Prostate gland (tissue), 2 donors: ENCODE measurements at regions not wholly inside any gene's neighbourhood (a gene's known extent, or its start where the extent isn't known, plus 50 kb on each side); places are given as distances from the start of the nearest gene placed in this dataset.

Experiments used
- DNase-seq: peaks from one replicate; pipeline ENCODE4 v3.0.0-alpha.2; 2019; ENCODE audit warnings: low spot score
- H3K27ac ChIP-seq, 2 donors: fragments of 200-600 bp; sonication (generic); 2 replicates each; pipeline ENCODE4 v1.5.1; 2017 to 2019
- H3K27me3 ChIP-seq: fragments of 200-600 bp; sonication (generic); replicated peaks from 2 replicates; pipeline ENCODE4 v1.5.1; 2019; ENCODE audit not compliant: insufficient read depth
- H3K36me3 ChIP-seq, 2 donors: fragments of 200-600 bp; sonication (generic); 1 replicate in 1 of 2; 2 replicates in 1 of 2; pipeline versions ENCODE4 v1.5.1 to v1.8.1; 2017 to 2019
- H3K4me1 ChIP-seq: fragments of 200-600 bp; sonication (generic); replicated peaks from 2 replicates; pipeline ENCODE4 v1.5.1; 2019
- H3K4me3 ChIP-seq, 2 donors: fragments of 200-600 bp; sonication (generic); 2 replicates each; pipeline ENCODE4 v1.5.1; 2017 to 2019
- H3K9me3 ChIP-seq: fragments of 200-600 bp; sonication (generic); 2 replicates; pipeline ENCODE4 v1.5.1; 2017
- POLR2A ChIP-seq: fragments of 450-650 bp; IDR thresholded peaks from one replicate; pipeline ENCODE4 v1.6.1; 2016; ENCODE audit warnings: antibody characterized with exemption, mild to moderate bottlenecking
- POLR2AphosphoS5 ChIP-seq: sonication (generic); formaldehyde crosslinking; IDR thresholded peaks from one replicate; pipeline ENCODE4 v1.6.1; 2017; ENCODE audit warnings: antibody characterized with exemption
- WGBS: methylation state at CpG from one replicate; pipeline ENCODE4 v1.1.5; 2018; 5-methylcytosine and 5-hydroxymethylcytosine counted together
- intact Hi-C: fragments of 100-400 bp; cut with DNase I; formaldehyde crosslinking; loops from one replicate; pipeline ENCODE4 v1.14.2; 2022
- TF ChIP-seq, protein P1 (sequence below), 4 experiments: fragments of 200-600 bp in 2 of 4; fragments of 450-650 bp in 2 of 4; sonication (generic) in 2 of 4; IDR thresholded peaks; 1 replicate in 3 of 4; 2 replicates in 1 of 4; pipeline ENCODE4 v1.5.1; 2016 to 2019; ENCODE audit warnings: antibody characterized with exemption in 4 of 4, mild to moderate bottlenecking in 2 of 4, moderate library complexity in 2 of 4

DNA sequence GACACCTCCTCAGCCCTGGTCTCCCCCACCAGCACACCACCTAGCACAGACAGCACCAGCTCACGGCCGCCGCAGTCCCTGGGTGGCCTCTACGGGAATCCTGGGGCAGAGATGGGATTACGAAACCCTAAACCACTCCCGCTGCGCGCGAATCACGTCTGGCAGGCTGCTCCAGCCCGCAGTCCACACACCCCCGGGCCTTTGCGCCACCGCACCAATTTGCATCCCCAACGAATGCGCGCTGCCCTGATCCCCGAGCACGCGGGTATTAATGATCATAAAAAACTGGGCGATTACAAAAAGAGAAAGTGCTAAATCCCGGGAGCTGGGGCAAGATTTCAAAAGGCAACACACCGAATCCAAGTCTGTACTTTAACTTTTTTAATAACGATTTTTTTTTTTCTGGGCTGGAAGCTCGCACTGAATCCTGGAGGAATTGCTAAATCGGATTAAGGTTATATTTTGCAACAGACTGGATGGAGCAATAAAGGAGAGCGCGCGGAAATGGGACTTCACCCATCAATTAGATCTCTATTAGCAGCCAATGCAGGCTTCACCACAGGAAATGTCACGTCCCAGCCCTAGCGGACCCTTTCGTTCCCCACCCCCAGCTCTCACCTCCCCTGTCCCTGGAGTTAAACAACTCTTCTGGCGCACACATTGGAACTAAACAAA lies 69.8 kb upstream of the TMEM33 start:
- no peak overlapping the region for H3K27ac ChIP-seq
- peaks cover 25% of the 10 kb centered on the region for H3K27me3 ChIP-seq
- H3K4me3 ChIP-seq = no peak overlapping the region
- no peaks in the 10 kb centered on the region for H3K4me1 ChIP-seq
- 2% methylated on average over 33 of the region's 33 CpGs for WGBS
- DNase-seq = no peak
- H3K9me3 ChIP-seq = no peaks in the 10 kb centered on the region
- intact Hi-C loops = no loop called here
- TF ChIP-seq, protein P1, sequence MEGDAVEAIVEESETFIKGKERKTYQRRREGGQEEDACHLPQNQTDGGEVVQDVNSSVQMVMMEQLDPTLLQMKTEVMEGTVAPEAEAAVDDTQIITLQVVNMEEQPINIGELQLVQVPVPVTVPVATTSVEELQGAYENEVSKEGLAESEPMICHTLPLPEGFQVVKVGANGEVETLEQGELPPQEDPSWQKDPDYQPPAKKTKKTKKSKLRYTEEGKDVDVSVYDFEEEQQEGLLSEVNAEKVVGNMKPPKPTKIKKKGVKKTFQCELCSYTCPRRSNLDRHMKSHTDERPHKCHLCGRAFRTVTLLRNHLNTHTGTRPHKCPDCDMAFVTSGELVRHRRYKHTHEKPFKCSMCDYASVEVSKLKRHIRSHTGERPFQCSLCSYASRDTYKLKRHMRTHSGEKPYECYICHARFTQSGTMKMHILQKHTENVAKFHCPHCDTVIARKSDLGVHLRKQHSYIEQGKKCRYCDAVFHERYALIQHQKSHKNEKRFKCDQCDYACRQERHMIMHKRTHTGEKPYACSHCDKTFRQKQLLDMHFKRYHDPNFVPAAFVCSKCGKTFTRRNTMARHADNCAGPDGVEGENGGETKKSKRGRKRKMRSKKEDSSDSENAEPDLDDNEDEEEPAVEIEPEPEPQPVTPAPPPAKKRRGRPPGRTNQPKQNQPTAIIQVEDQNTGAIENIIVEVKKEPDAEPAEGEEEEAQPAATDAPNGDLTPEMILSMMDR (IDR thresholded peaks at IDR 0.05) = no peak
- TF ChIP-seq POLR2AphosphoS5 (no peak), POLR2A (no peak)
- H3K36me3 ChIP-seq = no peaks in the 10 kb centered on the region

DNA sequence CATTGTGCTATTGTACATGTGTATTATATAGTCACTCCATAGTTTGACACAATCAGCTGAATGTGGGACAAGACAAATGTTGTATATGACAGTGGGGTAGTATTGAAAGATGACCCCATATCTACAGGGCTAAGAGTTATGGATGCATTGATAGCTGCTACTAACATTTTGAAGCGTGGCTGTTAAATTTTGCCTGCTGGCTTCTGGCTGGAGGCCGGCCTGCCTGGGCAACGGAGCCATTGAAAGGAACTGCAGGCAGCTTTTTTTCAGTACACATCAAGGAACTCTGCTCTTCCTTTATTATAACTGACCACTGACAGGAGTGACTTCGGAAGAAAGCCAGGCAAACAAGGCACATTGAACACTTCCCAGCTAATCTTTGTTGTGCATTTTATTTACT lies 76.1 kb upstream of the TMEM33 start:
- no peak for TF ChIP-seq POLR2AphosphoS5
- TF ChIP-seq, protein P1 (IDR thresholded peaks at IDR 0.05) = no peak
- no peak for TF ChIP-seq POLR2A
- Histone ChIP-seq H3K27ac (no peak overlapping the region), H3K27me3 (peaks cover 7% of the 10 kb centered on the region), H3K36me3 (no peaks in the 10 kb centered on the region), H3K4me3 (no peak overlapping the region), H3K4me1 (no peaks in the 10 kb centered on the region), H3K9me3 (no peaks in the 10 kb centered on the region)
- 48% methylated on average over 4 of the region's 4 CpGs for WGBS
- no peak for DNase-seq
- intact Hi-C loops = no loop called here

DNA sequence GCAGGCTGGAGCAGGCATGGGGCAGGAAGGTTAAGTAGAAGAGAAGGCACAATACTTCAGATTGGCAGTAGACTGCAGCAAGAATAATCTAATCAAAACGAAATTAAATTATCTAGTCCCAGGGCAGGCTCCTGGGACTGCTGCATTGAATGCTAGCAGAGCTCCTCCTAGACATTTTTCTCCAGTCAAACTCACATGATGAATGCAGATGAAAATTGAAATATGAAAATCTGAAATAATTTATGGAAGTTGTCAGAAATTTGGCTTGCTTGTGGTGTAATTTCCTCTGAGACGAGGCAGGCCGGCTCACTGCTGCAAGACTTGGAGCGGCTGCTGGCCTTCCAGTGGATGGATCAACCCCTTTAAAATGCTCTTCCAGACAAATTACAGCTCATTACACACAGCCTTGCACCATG lies 78.0 kb upstream of the TMEM33 start:
- Histone ChIP-seq H3K4me1 (no peaks in the 10 kb centered on the region), H3K4me3 (no peak overlapping the region), H3K27ac (no peak overlapping the region), H3K9me3 (no peaks in the 10 kb centered on the region), H3K27me3 (peaks cover under 1% of the 10 kb centered on the region), H3K36me3 (no peaks in the 10 kb centered on the region)
- WGBS = 64% methylated on average over 4 of the region's 4 CpGs
- TF ChIP-seq POLR2AphosphoS5 = no peak
- TF ChIP-seq, protein P1 (IDR thresholded peaks at IDR 0.05) = no peak
- DNase-seq = no peak
- intact Hi-C loops = no loop called here

DNA sequence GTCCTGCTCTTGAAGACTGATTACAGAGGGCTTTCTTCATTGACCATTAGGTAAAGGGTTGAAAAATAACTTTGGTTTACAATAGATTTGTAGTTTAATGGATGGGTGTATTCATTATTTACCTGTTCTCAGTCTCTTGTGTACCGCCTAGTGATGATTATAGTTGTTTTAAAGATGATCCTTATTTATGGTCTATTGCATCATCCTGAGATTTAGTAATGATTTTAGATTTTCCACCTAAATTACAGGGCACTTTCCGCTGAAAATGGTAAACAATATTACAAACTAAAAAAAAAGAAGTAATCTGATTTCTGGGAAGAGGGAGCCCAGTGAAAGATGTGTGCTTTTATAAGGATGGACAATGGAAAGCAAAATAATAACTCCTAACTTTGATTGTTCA lies 78.4 kb upstream of the TMEM33 start:
- no peaks in the 10 kb centered on the region for H3K9me3 ChIP-seq
- no peak overlapping the region for H3K27ac ChIP-seq
- no peaks in the 10 kb centered on the region for H3K4me1 ChIP-seq
- no peaks in the 10 kb centered on the region for H3K36me3 ChIP-seq
- DNase-seq = no peak
- WGBS = 88% methylated on average over 2 of the region's 2 CpGs
- H3K4me3 ChIP-seq = no peak overlapping the region
- no peaks in the 10 kb centered on the region for H3K27me3 ChIP-seq
- TF ChIP-seq, protein P1 (IDR thresholded peaks at IDR 0.05) = no peak
- TF ChIP-seq POLR2A (no peak), POLR2AphosphoS5 (no peak)
- intact Hi-C loops = no loop called here

DNA sequence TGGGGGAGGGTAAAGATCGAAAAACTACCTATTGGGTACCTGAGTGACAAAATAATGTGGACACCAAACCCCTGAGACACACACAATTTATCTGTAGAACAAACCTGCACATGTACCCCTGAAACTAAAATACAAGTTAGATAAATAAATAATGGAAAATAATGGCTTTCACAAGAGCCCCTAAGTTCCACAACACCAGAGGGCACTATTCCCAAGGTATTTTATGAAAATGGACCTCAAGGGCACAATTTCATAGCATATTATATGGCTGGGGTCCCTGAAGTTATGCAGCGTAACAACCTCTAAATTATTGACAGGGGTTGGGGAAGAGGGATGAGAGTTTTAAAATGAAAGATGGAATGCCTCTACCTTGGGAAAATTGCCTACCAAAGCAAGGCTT lies 81.3 kb upstream of the TMEM33 start:
- no peak overlapping the region for H3K4me3 ChIP-seq
- no peak overlapping the region for H3K27ac ChIP-seq
- intact Hi-C loops = no loop called here
- H3K4me1 ChIP-seq = no peaks in the 10 kb centered on the region
- WGBS = 84% methylated on average over 2 of the region's 2 CpGs
- no peaks in the 10 kb centered on the region for H3K9me3 ChIP-seq
- no peaks in the 10 kb centered on the region for H3K36me3 ChIP-seq
- no peak for DNase-seq
- no peaks in the 10 kb centered on the region for H3K27me3 ChIP-seq
- no peak for TF ChIP-seq POLR2A
- no peak for TF ChIP-seq POLR2AphosphoS5
- TF ChIP-seq, protein P1 (IDR thresholded peaks at IDR 0.05) = no peak
